Colonic mucosa (tissue), 4 donors: ENCODE measurements at regions not wholly inside any gene's neighbourhood (a gene's known extent, or its start where the extent isn't known, plus 50 kb on each side); places are given as distances from the start of the nearest gene placed in this dataset.

ENCODE experiments used
- DNase-seq: peaks from one replicate; pipeline ENCODE4 v3.0.0-alpha.2; 2020
- H3K27ac ChIP-seq: fragments of 200-600 bp; one replicate; pipeline ENCODE4 v1.8.0; 2021
- H3K27me3 ChIP-seq: fragments of 200-600 bp; one replicate; pipeline ENCODE4 v1.8.0; 2021
- H3K36me3 ChIP-seq: fragments of 200-600 bp; one replicate; pipeline ENCODE4 v1.8.0; 2021
- H3K4me1 ChIP-seq: fragments of 200-600 bp; one replicate; pipeline ENCODE4 v1.8.0; 2021; ENCODE audit warnings: mild to moderate bottlenecking
- H3K4me3 ChIP-seq: fragments of 200-600 bp; one replicate; pipeline ENCODE4 v1.8.0; 2021
- H3K9ac ChIP-seq, 2 donors: one replicate each; pipeline ENCODE4 v1.7.0; 2013; ENCODE audit warnings: control low read depth in 2 of 2, low read depth in 2 of 2, low read length in 2 of 2
- H3K9me3 ChIP-seq: fragments of 200-600 bp; one replicate; pipeline ENCODE4 v1.8.0; 2021
- intact Hi-C: fragments of 100-400 bp; cut with DNase I; formaldehyde crosslinking; loops from one replicate; pipeline ENCODE4 v1.14.1; 2022
- TF ChIP-seq, protein P1 (sequence below): fragments of 200-600 bp; IDR thresholded peaks from one replicate; pipeline ENCODE4 v1.8.0; 2022; ENCODE audit warnings: antibody characterized with exemption, mild to moderate bottlenecking
- donor health status: healthy.
- donor health status: DM: no; HTN: no; CAD: no.
- donor health status: DM: no; HTN: no; CAD: no.

GRCh38 chr12:127431177-127431576, 835.8 kb upstream of the TMEM132C start:
- no peaks in the 10 kb centered on the region for H3K36me3 ChIP-seq

DNA sequence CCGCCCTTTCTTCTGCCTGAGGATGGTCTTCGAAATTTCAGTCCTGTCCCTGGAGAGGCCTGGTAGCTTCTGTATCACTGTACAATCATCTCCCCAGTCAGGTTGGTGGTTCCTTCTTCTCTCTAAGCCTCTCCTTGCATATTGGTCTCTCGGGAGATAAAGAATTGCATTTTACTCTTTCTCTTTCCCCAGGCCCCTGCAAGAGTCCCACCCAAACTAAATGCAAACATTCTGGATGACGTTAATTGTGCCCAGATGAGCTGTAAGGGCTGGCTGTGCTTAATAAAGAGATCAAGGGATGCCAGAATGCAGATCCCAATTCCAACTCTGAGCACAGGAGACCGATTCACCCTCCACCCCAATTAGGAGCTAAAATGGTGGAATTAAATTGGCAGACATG, 835.4 kb upstream of the TMEM132C start:
- intact Hi-C loops, result no loop called here
- Histone ChIP-seq H3K4me1 (no peaks in the 10 kb centered on the region), H3K27ac (no peak overlapping the region), H3K4me3 (no peak overlapping the region), H3K9ac (no peak overlapping the region), H3K9me3 (no peaks in the 10 kb centered on the region), H3K36me3 (no peaks in the 10 kb centered on the region), H3K27me3 (no peaks in the 10 kb centered on the region)
- TF ChIP-seq, protein P1, sequence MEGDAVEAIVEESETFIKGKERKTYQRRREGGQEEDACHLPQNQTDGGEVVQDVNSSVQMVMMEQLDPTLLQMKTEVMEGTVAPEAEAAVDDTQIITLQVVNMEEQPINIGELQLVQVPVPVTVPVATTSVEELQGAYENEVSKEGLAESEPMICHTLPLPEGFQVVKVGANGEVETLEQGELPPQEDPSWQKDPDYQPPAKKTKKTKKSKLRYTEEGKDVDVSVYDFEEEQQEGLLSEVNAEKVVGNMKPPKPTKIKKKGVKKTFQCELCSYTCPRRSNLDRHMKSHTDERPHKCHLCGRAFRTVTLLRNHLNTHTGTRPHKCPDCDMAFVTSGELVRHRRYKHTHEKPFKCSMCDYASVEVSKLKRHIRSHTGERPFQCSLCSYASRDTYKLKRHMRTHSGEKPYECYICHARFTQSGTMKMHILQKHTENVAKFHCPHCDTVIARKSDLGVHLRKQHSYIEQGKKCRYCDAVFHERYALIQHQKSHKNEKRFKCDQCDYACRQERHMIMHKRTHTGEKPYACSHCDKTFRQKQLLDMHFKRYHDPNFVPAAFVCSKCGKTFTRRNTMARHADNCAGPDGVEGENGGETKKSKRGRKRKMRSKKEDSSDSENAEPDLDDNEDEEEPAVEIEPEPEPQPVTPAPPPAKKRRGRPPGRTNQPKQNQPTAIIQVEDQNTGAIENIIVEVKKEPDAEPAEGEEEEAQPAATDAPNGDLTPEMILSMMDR, result no peak
- no peak for DNase-seq

More at GRCh38 chr12:127431177-127431576, 835.8 kb upstream of the TMEM132C start:
- intact Hi-C loops, result no loop called here
- DNase-seq, result no peak
- H3K27ac ChIP-seq, result no peak overlapping the region
- no peak overlapping the region for H3K9ac ChIP-seq
- no peaks in the 10 kb centered on the region for H3K9me3 ChIP-seq
- no peaks in the 10 kb centered on the region for H3K27me3 ChIP-seq
- TF ChIP-seq, protein P1, result no peak
- H3K4me1 ChIP-seq, result no peaks in the 10 kb centered on the region
- no peak overlapping the region for H3K4me3 ChIP-seq

GRCh38 chr12:127435439-127435838, 831.5 kb upstream of the TMEM132C start:
- TF ChIP-seq, protein P1, result no peak
- no peak overlapping the region for H3K4me3 ChIP-seq
- intact Hi-C loops, result no loop called here
- no peak overlapping the region for H3K27ac ChIP-seq
- no peaks in the 10 kb centered on the region for H3K27me3 ChIP-seq
- no peak overlapping the region for H3K9ac ChIP-seq
- H3K4me1 ChIP-seq, result no peaks in the 10 kb centered on the region
- H3K36me3 ChIP-seq, result no peaks in the 10 kb centered on the region
- no peaks in the 10 kb centered on the region for H3K9me3 ChIP-seq
- no peak for DNase-seq

GRCh38 chr12:127438512-127439244, 828.3 kb upstream of the TMEM132C start:
- intact Hi-C loops, result no loop called here
- no peaks in the 10 kb centered on the region for H3K9me3 ChIP-seq

GRCh38 chr12:127445581-127446139, 821.3 kb upstream of the TMEM132C start:
- Histone ChIP-seq H3K36me3 (no peaks in the 10 kb centered on the region), H3K9me3 (no peaks in the 10 kb centered on the region), H3K4me3 (no peak overlapping the region), H3K27me3 (no peaks in the 10 kb centered on the region), H3K27ac (no peak overlapping the region), H3K9ac (no peak overlapping the region), H3K4me1 (no peaks in the 10 kb centered on the region)
- no peak for DNase-seq
- TF ChIP-seq, protein P1, result no peak
- intact Hi-C loops, result no loop called here

More at GRCh38 chr12:127438512-127439244, 828.3 kb upstream of the TMEM132C start:
- Histone ChIP-seq H3K4me1 (no peaks in the 10 kb centered on the region), H3K36me3 (no peaks in the 10 kb centered on the region), H3K27me3 (no peaks in the 10 kb centered on the region), H3K9ac (no peak overlapping the region), H3K27ac (no peak overlapping the region), H3K4me3 (no peak overlapping the region)
- TF ChIP-seq, protein P1, result no peak
- no peak for DNase-seq
